Right lobe of liver (tissue), 6 donors: ENCODE measurements at regions not wholly inside any gene's neighbourhood (a gene's known extent, or its start where the extent isn't known, plus 50 kb on each side); places are given as distances from the start of the nearest gene placed in this dataset.

Experiments
- ATAC-seq, 4 donors: fragments of 200-7000 bp; cut with Tn5 transposase; one replicate each; pipeline ENCODE4 v1.9.1; 2020; ENCODE audit warnings: mild to moderate bottlenecking in 4 of 4, moderate library complexity in 4 of 4
- DNase-seq, 3 donors: peaks; one replicate each; pipeline ENCODE4 v3.0.0-alpha.2; 2020
- H3K27ac ChIP-seq, 3 donors: fragments of 200-600 bp; one replicate each; pipeline ENCODE4 v1.8.0; 2022
- H3K27me3 ChIP-seq, 2 donors: fragments of 200-600 bp; one replicate each; pipeline ENCODE4 v1.8.0; 2022
- H3K36me3 ChIP-seq, 4 donors: fragments of 200-600 bp; sonication (generic) in 1 of 4; one replicate each; pipeline versions ENCODE4 v1.5.1 to v1.8.0; 2017 to 2022; ENCODE audit warnings: control low read depth in 1 of 4
- H3K4me1 ChIP-seq, 4 donors: fragments of 200-600 bp; sonication (generic) in 1 of 4; one replicate each; pipeline versions ENCODE4 v1.5.1 to v1.8.0; 2017 to 2022; ENCODE audit warnings: control low read depth in 1 of 4
- H3K4me3 ChIP-seq, 3 donors: fragments of 200-600 bp; one replicate each; pipeline ENCODE4 v1.8.0; 2022
- H3K9me3 ChIP-seq, 4 donors: fragments of 200-600 bp; sonication (generic) in 1 of 4; one replicate each; pipeline versions ENCODE4 v1.5.1 to v1.8.0; 2017 to 2022; ENCODE audit warnings: control low read depth in 1 of 4
- POLR2A ChIP-seq: fragments of 450-650 bp; IDR thresholded peaks from one replicate; pipeline ENCODE4 v1.6.1; 2017; ENCODE audit warnings: antibody characterized with exemption, mild to moderate bottlenecking
- WGBS: methylation state at CpG from one replicate; pipeline ENCODE4 v1.1.6; 2018; ENCODE audit warnings: low coverage, low lambda C conversion rate; ENCODE audit not compliant: insufficient coverage; ENCODE audit errors: missing lambda C conversion rate; 5-methylcytosine and 5-hydroxymethylcytosine counted together
- intact Hi-C, 2 donors: fragments of 100-400 bp; cut with DNase I; formaldehyde crosslinking; loops; one replicate each; pipeline versions ENCODE4 v1.11.2 to v1.14.1; 2022
- TF ChIP-seq, protein P1 (sequence below), 4 donors: fragments of 200-600 bp in 3 of 4; fragments of 450-650 bp in 1 of 4; IDR thresholded peaks; one replicate each; pipeline versions ENCODE4 v1.5.1 to v1.8.0; 2016 to 2022; ENCODE audit warnings: antibody characterized with exemption in 4 of 4, mild to moderate bottlenecking in 2 of 4
- donor health status: DM: no; HTN: yes; CAD: no.
- donor health status: DM: no; HTN: no; CAD: no.
- donor health status: DM: no; HTN: no; CAD: no.
- donor health status: DM: no; HTN: yes; CAD: no.
- donor health status: DM: no; HTN: yes; CAD: no.

- whole genome bisulfite sequencing, result 21% methylated on average over 6 of the region's 6 CpGs
- peak in 1 of 3 donors; percentile 34 for DNase-seq
- H3K9me3 ChIP-seq, result no peaks in the 10 kb centered on the region
- no peaks in the 10 kb centered on the region for H3K27me3 ChIP-seq
- H3K27ac ChIP-seq, result peak overlapping the region in 1 of 3 donors; percentile 27
- intact Hi-C loops, result no loop called here
- H3K4me3 ChIP-seq, result no peak overlapping the region
- H3K36me3 ChIP-seq, result no peaks in the 10 kb centered on the region
- ATAC-seq, result peak; percentile 65 to 74 (median 69)
- H3K4me1 ChIP-seq, result peaks cover 0 to 25% (median 9%) of the 10 kb centered on the region in 4 donors
- TF ChIP-seq, protein P1, sequence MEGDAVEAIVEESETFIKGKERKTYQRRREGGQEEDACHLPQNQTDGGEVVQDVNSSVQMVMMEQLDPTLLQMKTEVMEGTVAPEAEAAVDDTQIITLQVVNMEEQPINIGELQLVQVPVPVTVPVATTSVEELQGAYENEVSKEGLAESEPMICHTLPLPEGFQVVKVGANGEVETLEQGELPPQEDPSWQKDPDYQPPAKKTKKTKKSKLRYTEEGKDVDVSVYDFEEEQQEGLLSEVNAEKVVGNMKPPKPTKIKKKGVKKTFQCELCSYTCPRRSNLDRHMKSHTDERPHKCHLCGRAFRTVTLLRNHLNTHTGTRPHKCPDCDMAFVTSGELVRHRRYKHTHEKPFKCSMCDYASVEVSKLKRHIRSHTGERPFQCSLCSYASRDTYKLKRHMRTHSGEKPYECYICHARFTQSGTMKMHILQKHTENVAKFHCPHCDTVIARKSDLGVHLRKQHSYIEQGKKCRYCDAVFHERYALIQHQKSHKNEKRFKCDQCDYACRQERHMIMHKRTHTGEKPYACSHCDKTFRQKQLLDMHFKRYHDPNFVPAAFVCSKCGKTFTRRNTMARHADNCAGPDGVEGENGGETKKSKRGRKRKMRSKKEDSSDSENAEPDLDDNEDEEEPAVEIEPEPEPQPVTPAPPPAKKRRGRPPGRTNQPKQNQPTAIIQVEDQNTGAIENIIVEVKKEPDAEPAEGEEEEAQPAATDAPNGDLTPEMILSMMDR (IDR thresholded peaks at IDR 0.05), result no peak
- no peak for TF ChIP-seq POLR2A
These were observed 109.6 kb upstream of the RREB1 start for GRCh38 chr6:6998194-6998569.

GRCh38 chr6:7000825-7001777, 106.7 kb upstream of the RREB1 start:
- H3K4me1 ChIP-seq, result peaks cover 0 to 13% (median 3%) of the 10 kb centered on the region in 4 donors
- H3K36me3 ChIP-seq, result no peaks in the 10 kb centered on the region
- H3K27me3 ChIP-seq, result no peaks in the 10 kb centered on the region
- no peaks in the 10 kb centered on the region for H3K9me3 ChIP-seq
- no peak overlapping the region for H3K27ac ChIP-seq
- TF ChIP-seq, protein P1 (IDR thresholded peaks at IDR 0.05), result no peak
- no peak for TF ChIP-seq POLR2A
- ATAC-seq (no peak), DNase-seq (no peak)
- WGBS, result 84% methylated on average over 3 of the region's 3 CpGs
- intact Hi-C loops, result no loop called here
- H3K4me3 ChIP-seq, result no peak overlapping the region

- H3K4me3 ChIP-seq, result no peak overlapping the region
- no peaks in the 10 kb centered on the region for H3K36me3 ChIP-seq
- WGBS, result 76% methylated on average over 3 of the region's 9 CpGs
- no peak overlapping the region for H3K27ac ChIP-seq
- DNase-seq (no peak), ATAC-seq (no peak)
- TF ChIP-seq, protein P1 (IDR thresholded peaks at IDR 0.05), result no peak
- TF ChIP-seq POLR2A, result no peak
- H3K4me1 ChIP-seq, result peaks cover 0 to 5% (median 0%) of the 10 kb centered on the region in 4 donors
- intact Hi-C loops, result no loop called here
- H3K9me3 ChIP-seq, result no peaks in the 10 kb centered on the region
- no peaks in the 10 kb centered on the region for H3K27me3 ChIP-seq
These were observed 104.7 kb upstream of the RREB1 start for GRCh38 chr6:7003041-7003440.

DNA sequence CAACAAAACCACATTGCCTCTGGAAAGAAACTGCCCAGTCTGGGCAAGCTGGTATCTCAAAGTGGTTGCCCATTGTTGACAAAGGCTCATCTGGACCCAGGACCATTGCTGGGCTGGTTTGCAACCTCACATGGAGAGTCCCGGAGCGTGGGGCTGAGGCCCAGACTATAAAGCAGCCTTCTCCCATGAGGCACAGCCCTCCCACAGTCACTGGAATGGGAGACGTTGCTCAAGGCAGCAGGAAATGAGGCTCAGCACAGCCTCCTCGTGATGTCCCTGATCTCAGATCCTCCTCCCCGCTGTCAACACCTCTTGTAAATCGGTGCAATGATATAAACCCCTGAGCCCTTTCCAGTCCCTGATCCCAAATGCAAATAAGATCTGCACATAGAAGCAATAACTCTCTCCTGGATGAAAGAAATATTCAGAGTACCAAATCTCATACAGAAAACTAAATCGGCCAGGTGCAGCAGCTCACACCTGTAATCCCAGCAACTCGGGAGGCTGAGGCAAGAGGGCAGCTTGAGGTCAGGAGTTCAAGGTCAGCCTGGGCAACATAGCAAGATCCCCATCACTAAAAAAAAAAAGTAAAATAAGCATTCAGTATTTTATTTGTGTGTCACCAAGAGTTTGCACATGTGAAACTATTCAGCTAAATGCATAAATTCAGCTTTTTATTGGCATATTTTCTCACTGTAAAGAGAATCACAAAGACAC, 103.0 kb upstream of the RREB1 start:
- TF ChIP-seq POLR2A, result no peak
- TF ChIP-seq, protein P1 (IDR thresholded peaks at IDR 0.05), result no peak
- ATAC-seq, result no peak

More for the DNA sequence above, 103.0 kb upstream of the RREB1 start:
- no peaks in the 10 kb centered on the region for H3K9me3 ChIP-seq
- H3K27me3 ChIP-seq, result no peaks in the 10 kb centered on the region
- H3K36me3 ChIP-seq, result no peaks in the 10 kb centered on the region
- H3K27ac ChIP-seq, result no peak overlapping the region
- 67% methylated on average over 5 of the region's 8 CpGs for WGBS
- H3K4me1 ChIP-seq, result no peaks in the 10 kb centered on the region
- intact Hi-C loops, result no loop called here
- no peak overlapping the region for H3K4me3 ChIP-seq
- no peak for DNase-seq
